SJSA1 (cell line): ENCODE measurements at regions not wholly inside any gene's neighbourhood (a gene's known extent, or its start where the extent isn't known, plus 50 kb on each side); places are given as distances from the start of the nearest gene placed in this dataset.
"Not testable (repeated sequence)": the region's sequence is repeated elsewhere in the genome, so short reads cannot be mapped to it uniquely, and the experiment has no call there.

Experiments
- DNase-seq, 2 experiments: peaks; one replicate each; pipeline ENCODE4 v3.0.0-alpha.2; 2015 to 2020; ENCODE audit warnings: low spot score in 2 of 2, low read depth in 1 of 2
- H3K27ac ChIP-seq: fragments of 250-450 bp; sonication (Bioruptor Pico); 2 replicates; pipeline ENCODE4 v1.5.1; 2020; ENCODE audit warnings: mild to moderate bottlenecking, moderate library complexity
- H3K27me3 ChIP-seq: fragments of 250-450 bp; sonication (Bioruptor Pico); replicated peaks from 2 replicates; pipeline ENCODE4 v1.5.1; 2020; ENCODE audit warnings: mild to moderate bottlenecking, moderate library complexity
- H3K36me3 ChIP-seq: fragments of 250-450 bp; sonication (Bioruptor Pico); 2 replicates; pipeline ENCODE4 v1.5.1; 2020; ENCODE audit warnings: mild to moderate bottlenecking
- H3K4me1 ChIP-seq: fragments of 250-450 bp; sonication (Bioruptor Pico); replicated peaks from 2 replicates; pipeline ENCODE4 v1.6.1; 2021; ENCODE audit warnings: mild to moderate bottlenecking
- H3K4me3 ChIP-seq: fragments of 250-450 bp; sonication (Bioruptor Pico); 2 replicates; pipeline ENCODE4 v1.5.1; 2020; ENCODE audit warnings: mild to moderate bottlenecking
- H3K9me3 ChIP-seq: fragments of 250-450 bp; sonication (Bioruptor Pico); replicated peaks from 2 replicates; pipeline ENCODE4 v1.5.1; 2020; ENCODE audit warnings: mild to moderate bottlenecking

GRCh38 chr3:39637807-39638206 is 170.3 kb downstream of the MOBP start:
- Histone ChIP-seq H3K27me3 (no peaks in the 10 kb centered on the region; the same call in 1 of the 2 replicates), H3K36me3 (no peaks in the 10 kb centered on the region)
- DNase-seq, result peak in 1 of 2 experiments; percentile 10

DNA sequence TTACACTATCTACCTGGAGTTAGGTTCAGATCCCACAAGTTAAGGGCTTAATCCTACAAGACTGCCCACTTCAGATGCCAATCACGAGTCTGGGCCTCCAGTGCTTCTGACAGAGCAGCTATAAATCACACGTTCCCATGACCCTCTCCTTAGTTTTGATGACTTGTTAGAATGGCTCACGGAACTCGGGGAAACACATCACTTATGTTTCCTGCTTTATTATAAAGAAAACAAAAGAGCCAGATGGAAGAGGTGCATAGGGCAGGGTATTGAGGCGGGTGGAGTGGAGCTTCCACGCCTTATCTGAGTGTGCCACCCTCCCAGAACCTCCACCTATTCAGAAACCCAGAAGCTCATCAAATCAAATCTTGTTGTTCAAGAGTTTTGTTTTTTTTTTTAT is 170.8 kb downstream of the MOBP start:
- no peaks in the 10 kb centered on the region for H3K9me3 ChIP-seq
- no peaks in the 10 kb centered on the region; the same call in 1 of the 2 replicates for H3K27me3 ChIP-seq
- H3K4me3 ChIP-seq, result no peak overlapping the region
- no peak overlapping the region for H3K27ac ChIP-seq
- H3K4me1 ChIP-seq, result peaks cover 14% of the 10 kb centered on the region
- no peak for DNase-seq
- no peaks in the 10 kb centered on the region for H3K36me3 ChIP-seq

More at GRCh38 chr3:39637807-39638206, 170.3 kb downstream of the MOBP start:
- Histone ChIP-seq H3K4me1 (peaks cover 14% of the 10 kb centered on the region), H3K27ac (no peak overlapping the region), H3K4me3 (no peak overlapping the region), H3K9me3 (no peaks in the 10 kb centered on the region)

- H3K36me3 ChIP-seq, result no peaks in the 10 kb centered on the region
- peak overlapping the region; percentile 70 for H3K27ac ChIP-seq
Observed at GRCh38 chr3:39639344-39640236, 169.8 kb upstream of the MYRIP start.

GRCh38 chr3:39641274-39641673 is 168.1 kb upstream of the MYRIP start:
- H3K9me3 ChIP-seq, result no peaks in the 10 kb centered on the region
- H3K4me3 ChIP-seq, result no peak overlapping the region
- DNase-seq, result no peak
- no peaks in the 10 kb centered on the region for H3K36me3 ChIP-seq
- no peaks in the 10 kb centered on the region; the same call in 1 of the 2 replicates for H3K27me3 ChIP-seq
- peaks cover 14% of the 10 kb centered on the region for H3K4me1 ChIP-seq
- H3K27ac ChIP-seq, result no peak overlapping the region

More at GRCh38 chr3:39639344-39640236, 169.8 kb upstream of the MYRIP start:
- Histone ChIP-seq H3K4me1 (peaks cover 14% of the 10 kb centered on the region), H3K9me3 (no peaks in the 10 kb centered on the region), H3K27me3 (no peaks in the 10 kb centered on the region; the same call in 1 of the 2 replicates), H3K4me3 (no peak overlapping the region)
- peak; percentile 76 for DNase-seq

GRCh38 chr3:39644176-39644575 is 165.2 kb upstream of the MYRIP start:
- no peaks in the 10 kb centered on the region for H3K36me3 ChIP-seq
- no peaks in the 10 kb centered on the region for H3K27me3 ChIP-seq
- H3K4me1 ChIP-seq, result peaks cover 8% of the 10 kb centered on the region
- DNase-seq, result no peak
- no peaks in the 10 kb centered on the region for H3K9me3 ChIP-seq
- no peak overlapping the region for H3K4me3 ChIP-seq
- no peak overlapping the region for H3K27ac ChIP-seq

DNA sequence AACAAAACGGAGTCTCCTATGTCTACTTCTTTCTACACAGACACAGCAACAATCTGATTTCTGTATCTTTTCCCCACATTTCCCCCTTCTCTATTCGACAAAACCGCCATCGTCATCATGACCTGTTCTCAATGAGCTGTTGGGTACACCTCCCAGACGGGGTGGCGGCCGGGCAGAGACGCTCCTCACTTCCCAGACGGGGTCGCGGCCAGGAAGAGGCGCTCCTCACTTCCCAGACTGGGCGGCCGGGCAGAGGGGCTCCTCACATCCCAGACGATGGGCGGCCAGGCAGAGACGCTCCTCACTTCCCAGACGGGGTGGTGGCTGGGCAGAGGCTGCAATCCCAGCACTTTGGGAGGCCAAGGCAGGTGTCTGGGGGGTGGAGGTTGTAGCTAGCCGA is 158.2 kb upstream of the MYRIP start:
- H3K27ac ChIP-seq, DNase-seq, H3K9me3 ChIP-seq, H3K27me3 ChIP-seq, H3K4me3 ChIP-seq, H3K36me3 ChIP-seq, H3K4me1 ChIP-seq: not testable (repeated sequence)

GRCh38 chr3:39651993-39652739 is 157.2 kb upstream of the MYRIP start:
- Histone ChIP-seq H3K4me1 (no peaks in the 10 kb centered on the region), H3K36me3 (no peaks in the 10 kb centered on the region)

DNA sequence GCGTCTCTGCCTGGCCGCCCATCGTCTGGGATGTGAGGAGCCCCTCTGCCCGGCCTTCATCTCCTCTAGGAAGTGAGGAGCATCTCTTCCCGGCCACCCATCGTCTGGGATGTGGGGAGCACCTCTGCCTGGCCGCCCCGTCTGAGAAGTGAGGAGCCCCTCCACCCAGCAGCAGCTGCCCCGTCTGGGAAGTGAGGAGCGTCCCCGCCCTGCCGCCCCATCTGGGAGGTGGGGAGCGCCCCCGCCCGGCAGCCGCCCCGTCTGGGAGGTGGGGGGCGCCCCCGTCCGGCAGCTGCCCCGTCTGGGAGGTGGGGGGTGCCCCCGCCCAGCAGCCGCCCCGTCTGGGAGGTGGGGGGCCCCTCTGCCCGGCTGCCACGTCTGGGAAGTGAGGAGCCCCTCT is 153.7 kb upstream of the MYRIP start:
- H3K4me3 ChIP-seq, result not testable (repeated sequence)

More at GRCh38 chr3:39651993-39652739, 157.2 kb upstream of the MYRIP start:
- no peak overlapping the region for H3K27ac ChIP-seq
- H3K4me3 ChIP-seq, result no peak overlapping the region
- H3K27me3 ChIP-seq, result no peaks in the 10 kb centered on the region; the same call in 1 of the 2 replicates
- H3K9me3 ChIP-seq, result no peaks in the 10 kb centered on the region
- no peak for DNase-seq

GRCh38 chr3:39657075-39657474 is 152.3 kb upstream of the MYRIP start:
- Histone ChIP-seq H3K4me3 (no peak overlapping the region), H3K9me3 (no peaks in the 10 kb centered on the region), H3K36me3 (no peaks in the 10 kb centered on the region), H3K4me1 (no peaks in the 10 kb centered on the region), H3K27me3 (no peaks in the 10 kb centered on the region), H3K27ac (no peak overlapping the region)
- DNase-seq, result no peak

More for the DNA sequence above, 153.7 kb upstream of the MYRIP start:
- DNase-seq, H3K4me1 ChIP-seq, H3K27me3 ChIP-seq, H3K9me3 ChIP-seq, H3K27ac ChIP-seq, H3K36me3 ChIP-seq: not testable (repeated sequence)

GRCh38 chr3:39657775-39658174 is 151.6 kb upstream of the MYRIP start:
- H3K27me3 ChIP-seq, result no peaks in the 10 kb centered on the region
- H3K4me1 ChIP-seq, result no peaks in the 10 kb centered on the region
- no peaks in the 10 kb centered on the region for H3K9me3 ChIP-seq
- H3K27ac ChIP-seq, result no peak overlapping the region
- DNase-seq, result no peak
- H3K36me3 ChIP-seq, result no peaks in the 10 kb centered on the region
- H3K4me3 ChIP-seq, result no peak overlapping the region

- Histone ChIP-seq H3K27me3 (no peaks in the 10 kb centered on the region), H3K36me3 (no peaks in the 10 kb centered on the region), H3K9me3 (no peaks in the 10 kb centered on the region), H3K4me1 (no peaks in the 10 kb centered on the region), H3K4me3 (no peak overlapping the region), H3K27ac (no peak overlapping the region)
- DNase-seq, result no peak
Observed at GRCh38 chr3:39664931-39665330, 144.5 kb upstream of the MYRIP start.

GRCh38 chr3:39665441-39665840 is 144.0 kb upstream of the MYRIP start:
- Histone ChIP-seq H3K4me1 (no peaks in the 10 kb centered on the region), H3K36me3 (no peaks in the 10 kb centered on the region), H3K27ac (no peak overlapping the region), H3K9me3 (no peaks in the 10 kb centered on the region), H3K27me3 (no peaks in the 10 kb centered on the region), H3K4me3 (no peak overlapping the region)
- DNase-seq, result no peak

DNA sequence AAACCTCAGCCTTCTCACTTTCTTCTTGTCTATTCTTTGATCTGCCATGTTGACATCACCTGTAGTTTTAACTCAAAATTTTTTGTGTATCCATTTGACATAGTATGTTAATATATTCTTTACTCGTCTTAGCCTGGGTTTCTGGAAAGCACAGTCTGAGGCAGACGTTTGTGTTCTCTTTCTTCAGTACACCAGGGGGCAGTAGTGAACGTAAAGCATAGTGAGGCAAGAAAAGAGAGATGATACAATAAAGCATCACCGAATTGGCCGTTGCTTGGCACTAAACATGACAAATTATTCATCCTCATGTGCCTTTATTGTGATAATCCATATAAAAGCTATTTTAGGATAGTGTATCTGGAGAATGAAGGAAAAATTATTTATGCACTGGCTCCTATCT is 141.0 kb upstream of the MYRIP start:
- H3K4me1 ChIP-seq, result no peaks in the 10 kb centered on the region

DNA sequence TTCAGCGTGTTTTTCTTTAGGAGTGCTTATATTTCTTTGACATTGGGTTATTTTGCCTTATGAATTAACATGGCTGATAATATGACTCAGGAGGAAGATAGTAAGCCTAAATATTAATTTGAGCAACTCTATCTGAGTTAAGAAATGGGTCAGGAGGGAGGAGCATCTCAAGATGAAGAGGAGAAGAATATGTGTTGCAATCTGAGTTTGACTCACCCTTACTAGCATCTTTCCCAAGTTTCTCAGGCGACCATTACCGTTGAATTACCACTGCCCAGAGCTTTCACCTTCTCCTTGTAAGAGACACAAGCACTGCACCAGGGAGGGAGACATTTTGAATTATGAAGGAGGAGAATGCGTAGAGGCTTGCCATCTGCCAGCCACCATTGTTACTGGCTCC is 138.3 kb upstream of the MYRIP start:
- H3K27me3 ChIP-seq, result no peaks in the 10 kb centered on the region
- no peaks in the 10 kb centered on the region for H3K4me1 ChIP-seq
- no peaks in the 10 kb centered on the region for H3K9me3 ChIP-seq
- H3K36me3 ChIP-seq, result no peaks in the 10 kb centered on the region
- no peak overlapping the region for H3K4me3 ChIP-seq
- H3K27ac ChIP-seq, result no peak overlapping the region
- no peak for DNase-seq

More for the DNA sequence above, 141.0 kb upstream of the MYRIP start:
- no peaks in the 10 kb centered on the region for H3K9me3 ChIP-seq
- no peak overlapping the region for H3K27ac ChIP-seq
- H3K27me3 ChIP-seq, result no peaks in the 10 kb centered on the region
- H3K4me3 ChIP-seq, result no peak overlapping the region
- no peaks in the 10 kb centered on the region for H3K36me3 ChIP-seq
- peak in 1 of 2 experiments; percentile 2 for DNase-seq
